WTC11 (cell line): ENCODE measurements at regions not wholly inside any gene's neighbourhood (a gene's known extent, or its start where the extent isn't known, plus 50 kb on each side); places are given as distances from the start of the nearest gene placed in this dataset.

Source experiments
- ATAC-seq: fragments of 200-7000 bp; cut with Tn5 transposase; 2 replicates; pipeline ENCODE4 v1.10.0; 2021; ENCODE audit warnings: mild to moderate bottlenecking, moderate library complexity
- CTCF ChIA-PET: fragments of 300-600 bp; sonication (Branson Sonifier 250); formaldehyde crosslinking; loops from one replicate; lab custom pipeline; 2021; ENCODE audit warnings: antibody characterized with exemption; lab: Charles Lee
- POLR2A ChIA-PET: fragments of 350-600 bp; sonication (Branson Sonifier 250); formaldehyde crosslinking; loops from one replicate; lab custom pipeline; 2021; ENCODE audit warnings: antibody characterized with exemption; lab: Charles Lee
- DNase-seq: peaks from one replicate; pipeline ENCODE4 v3.0.0; 2021; ENCODE audit warnings: low spot score
- H3K27ac Mint-ChIP-seq: 2 replicates; pipeline ENCODE4 v1.8.0; 2021; ENCODE audit warnings: mixed read lengths
- H3K27me3 Mint-ChIP-seq: 2 replicates; pipeline ENCODE4 v1.8.0; 2021; ENCODE audit warnings: low read depth, mild to moderate bottlenecking, moderate library complexity, mixed read lengths
- H3K36me3 Mint-ChIP-seq: 2 replicates; pipeline ENCODE4 v1.8.0; 2021; ENCODE audit warnings: mixed read lengths
- H3K4me1 Mint-ChIP-seq: 2 replicates; pipeline ENCODE4 v1.8.0; 2022; ENCODE audit warnings: mixed read lengths
- H3K4me3 Mint-ChIP-seq: 2 replicates; pipeline ENCODE4 v1.8.0; 2021; ENCODE audit warnings: mild to moderate bottlenecking, moderate library complexity, mixed read lengths
- H3K9me3 Mint-ChIP-seq: 2 replicates; pipeline ENCODE4 v1.8.0; 2021; ENCODE audit warnings: mixed read lengths
- ESRRA ChIP-seq: sonication (generic); formaldehyde crosslinking; IDR thresholded peaks from 2 replicates; pipeline ENCODE4 v1.8.1; 2022; ENCODE audit warnings: mild to moderate bottlenecking, missing genetic modification reagents, borderline replicate concordance
- ETV6 ChIP-seq: sonication (generic); formaldehyde crosslinking; IDR thresholded peaks from 2 replicates; pipeline ENCODE4 v1.8.1; 2022; ENCODE audit warnings: mild to moderate bottlenecking, missing genetic modification reagents
- JUN ChIP-seq: sonication (generic); formaldehyde crosslinking; IDR thresholded peaks from 2 replicates; pipeline ENCODE4 v1.8.0; 2023; ENCODE audit warnings: mild to moderate bottlenecking, missing genetic modification reagents
- KAT7 ChIP-seq: sonication (generic); formaldehyde crosslinking; IDR thresholded peaks from 2 replicates; pipeline ENCODE4 v1.8.1; 2023; ENCODE audit warnings: missing genetic modification reagents, mild to moderate bottlenecking, borderline replicate concordance
- PRRX2 ChIP-seq: fragments of 250-450 bp; sonication (Bioruptor Pico); IDR thresholded peaks from 2 replicates; pipeline ENCODE4 v1.8.0; 2021; ENCODE audit warnings: mild to moderate bottlenecking
- RORB ChIP-seq: fragments of 250-450 bp; sonication (Bioruptor Pico); IDR thresholded peaks from 2 replicates; pipeline ENCODE4 v1.9.0; 2021; ENCODE audit warnings: mild to moderate bottlenecking
- TEAD4 ChIP-seq: sonication (generic); formaldehyde crosslinking; IDR thresholded peaks from 2 replicates; pipeline ENCODE4 v1.8.0; 2022; ENCODE audit warnings: mild to moderate bottlenecking, missing genetic modification reagents
- ZBTB21 ChIP-seq: sonication (generic); formaldehyde crosslinking; IDR thresholded peaks from 2 replicates; pipeline ENCODE4 v1.8.1; 2023; ENCODE audit warnings: mild to moderate bottlenecking, missing genetic modification reagents, borderline replicate concordance
- ZNF263 ChIP-seq: sonication (generic); formaldehyde crosslinking; IDR thresholded peaks from 2 replicates; pipeline ENCODE4 v1.8.1; 2022; ENCODE audit warnings: low read depth, mild to moderate bottlenecking, moderate library complexity, missing genetic modification reagents
- TF ChIP-seq, protein P1 (sequence below): fragments of 250-450 bp; sonication (Bioruptor Pico); IDR thresholded peaks from 2 replicates; pipeline ENCODE4 v2.1.2; 2022; ENCODE audit warnings: mild to moderate bottlenecking, moderate library complexity
- TF ChIP-seq, protein P2 (sequence below): fragments of 250-450 bp; sonication (Bioruptor Pico); IDR thresholded peaks from 2 replicates; pipeline ENCODE4 v1.9.0; 2021; ENCODE audit warnings: mild to moderate bottlenecking
- TF ChIP-seq, protein P3 (sequence below): sonication (generic); formaldehyde crosslinking; IDR thresholded peaks from 2 replicates; pipeline ENCODE4 v1.8.0; 2023; ENCODE audit warnings: mild to moderate bottlenecking, missing genetic modification reagents
- TF ChIP-seq, protein P4 (sequence below): fragments of 250-450 bp; sonication (Bioruptor Pico); IDR thresholded peaks from 2 replicates; pipeline ENCODE4 v1.8.0; 2021; ENCODE audit warnings: mild to moderate bottlenecking
- TF ChIP-seq, protein P5 (sequence below): sonication (generic); formaldehyde crosslinking; IDR thresholded peaks from 2 replicates; pipeline ENCODE4 v1.8.0; 2022; ENCODE audit warnings: mild to moderate bottlenecking, missing genetic modification reagents
- TF ChIP-seq, protein P6 (sequence below): sonication (generic); formaldehyde crosslinking; IDR thresholded peaks from 2 replicates; pipeline ENCODE4 v1.8.1; 2022; ENCODE audit warnings: low read depth, mild to moderate bottlenecking, moderate library complexity, missing genetic modification reagents, borderline replicate concordance

DNA sequence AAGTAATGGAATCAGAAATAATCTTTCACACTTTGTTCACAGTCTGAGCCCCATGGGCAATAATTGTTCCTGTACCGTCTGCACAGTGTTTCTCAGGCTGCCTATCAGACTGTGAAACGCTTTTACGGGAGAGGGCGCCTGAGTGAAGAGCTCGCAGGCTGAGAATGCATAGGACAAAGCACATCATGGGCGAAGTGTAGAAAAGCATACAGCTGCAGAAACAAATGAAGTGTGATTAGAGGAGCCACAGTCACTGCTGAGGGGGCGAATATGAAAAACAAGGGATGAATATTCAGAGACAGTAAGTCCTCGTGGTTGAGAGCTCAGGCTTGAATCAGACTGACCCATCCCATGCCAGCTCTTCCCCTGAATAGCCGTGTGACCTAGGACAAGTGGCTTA lies 438.4 kb upstream of the DCN start:
- H3K9me3 Mint-ChIP-seq: peaks cover 23% of the 10 kb centered on the region
- CTCF ChIA-PET: interaction anchor here (0.8 kb wide), 1 partner anchor 239 kb away, joined by 4 read pairs; no protein-coding TSS in a partner anchor
- H3K27me3 Mint-ChIP-seq: no peaks in the 10 kb centered on the region
- 0 out of 2 replicates have a peak, but pooled peaks cover 2% of the 10 kb centered on the region for H3K36me3 Mint-ChIP-seq
- ATAC-seq: peak; percentile 50
- DNase-seq: no peak
- no peak overlapping the region for H3K27ac Mint-ChIP-seq
- TF ChIP-seq KAT7 (no peak), RORB (CRISPR knock-in tag) (no peak), ZNF263 (CRISPR knock-in tag) (no peak), ZBTB21 (no peak), ETV6 (CRISPR knock-in tag) (no peak), PRRX2 (CRISPR knock-in tag) (no peak), TEAD4 (no peak), ESRRA (no peak)
- TF ChIP-seq, protein P1, sequence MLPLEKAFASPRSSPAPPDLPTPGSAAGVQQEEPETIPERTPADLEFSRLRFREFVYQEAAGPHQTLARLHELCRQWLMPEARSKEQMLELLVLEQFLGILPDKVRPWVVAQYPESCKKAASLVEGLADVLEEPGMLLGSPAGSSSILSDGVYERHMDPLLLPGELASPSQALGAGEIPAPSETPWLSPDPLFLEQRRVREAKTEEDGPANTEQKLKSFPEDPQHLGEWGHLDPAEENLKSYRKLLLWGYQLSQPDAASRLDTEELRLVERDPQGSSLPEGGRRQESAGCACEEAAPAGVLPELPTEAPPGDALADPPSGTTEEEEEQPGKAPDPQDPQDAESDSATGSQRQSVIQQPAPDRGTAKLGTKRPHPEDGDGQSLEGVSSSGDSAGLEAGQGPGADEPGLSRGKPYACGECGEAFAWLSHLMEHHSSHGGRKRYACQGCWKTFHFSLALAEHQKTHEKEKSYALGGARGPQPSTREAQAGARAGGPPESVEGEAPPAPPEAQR (CRISPR knock-in tag): no peak
- TF ChIP-seq, protein P2, sequence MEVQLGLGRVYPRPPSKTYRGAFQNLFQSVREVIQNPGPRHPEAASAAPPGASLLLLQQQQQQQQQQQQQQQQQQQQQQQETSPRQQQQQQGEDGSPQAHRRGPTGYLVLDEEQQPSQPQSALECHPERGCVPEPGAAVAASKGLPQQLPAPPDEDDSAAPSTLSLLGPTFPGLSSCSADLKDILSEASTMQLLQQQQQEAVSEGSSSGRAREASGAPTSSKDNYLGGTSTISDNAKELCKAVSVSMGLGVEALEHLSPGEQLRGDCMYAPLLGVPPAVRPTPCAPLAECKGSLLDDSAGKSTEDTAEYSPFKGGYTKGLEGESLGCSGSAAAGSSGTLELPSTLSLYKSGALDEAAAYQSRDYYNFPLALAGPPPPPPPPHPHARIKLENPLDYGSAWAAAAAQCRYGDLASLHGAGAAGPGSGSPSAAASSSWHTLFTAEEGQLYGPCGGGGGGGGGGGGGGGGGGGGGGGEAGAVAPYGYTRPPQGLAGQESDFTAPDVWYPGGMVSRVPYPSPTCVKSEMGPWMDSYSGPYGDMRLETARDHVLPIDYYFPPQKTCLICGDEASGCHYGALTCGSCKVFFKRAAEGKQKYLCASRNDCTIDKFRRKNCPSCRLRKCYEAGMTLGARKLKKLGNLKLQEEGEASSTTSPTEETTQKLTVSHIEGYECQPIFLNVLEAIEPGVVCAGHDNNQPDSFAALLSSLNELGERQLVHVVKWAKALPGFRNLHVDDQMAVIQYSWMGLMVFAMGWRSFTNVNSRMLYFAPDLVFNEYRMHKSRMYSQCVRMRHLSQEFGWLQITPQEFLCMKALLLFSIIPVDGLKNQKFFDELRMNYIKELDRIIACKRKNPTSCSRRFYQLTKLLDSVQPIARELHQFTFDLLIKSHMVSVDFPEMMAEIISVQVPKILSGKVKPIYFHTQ: no peak
- TF ChIP-seq, protein P3, sequence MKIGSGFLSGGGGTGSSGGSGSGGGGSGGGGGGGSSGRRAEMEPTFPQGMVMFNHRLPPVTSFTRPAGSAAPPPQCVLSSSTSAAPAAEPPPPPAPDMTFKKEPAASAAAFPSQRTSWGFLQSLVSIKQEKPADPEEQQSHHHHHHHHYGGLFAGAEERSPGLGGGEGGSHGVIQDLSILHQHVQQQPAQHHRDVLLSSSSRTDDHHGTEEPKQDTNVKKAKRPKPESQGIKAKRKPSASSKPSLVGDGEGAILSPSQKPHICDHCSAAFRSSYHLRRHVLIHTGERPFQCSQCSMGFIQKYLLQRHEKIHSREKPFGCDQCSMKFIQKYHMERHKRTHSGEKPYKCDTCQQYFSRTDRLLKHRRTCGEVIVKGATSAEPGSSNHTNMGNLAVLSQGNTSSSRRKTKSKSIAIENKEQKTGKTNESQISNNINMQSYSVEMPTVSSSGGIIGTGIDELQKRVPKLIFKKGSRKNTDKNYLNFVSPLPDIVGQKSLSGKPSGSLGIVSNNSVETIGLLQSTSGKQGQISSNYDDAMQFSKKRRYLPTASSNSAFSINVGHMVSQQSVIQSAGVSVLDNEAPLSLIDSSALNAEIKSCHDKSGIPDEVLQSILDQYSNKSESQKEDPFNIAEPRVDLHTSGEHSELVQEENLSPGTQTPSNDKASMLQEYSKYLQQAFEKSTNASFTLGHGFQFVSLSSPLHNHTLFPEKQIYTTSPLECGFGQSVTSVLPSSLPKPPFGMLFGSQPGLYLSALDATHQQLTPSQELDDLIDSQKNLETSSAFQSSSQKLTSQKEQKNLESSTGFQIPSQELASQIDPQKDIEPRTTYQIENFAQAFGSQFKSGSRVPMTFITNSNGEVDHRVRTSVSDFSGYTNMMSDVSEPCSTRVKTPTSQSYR (CRISPR knock-in tag): no peak
- TF ChIP-seq, all 79 proteins: peak for 0
- Mint-ChIP-seq H3K4me1 (peaks cover 14% of the 10 kb centered on the region), H3K4me3 (no peak overlapping the region)
- POLR2A ChIA-PET: no interaction called here

DNA sequence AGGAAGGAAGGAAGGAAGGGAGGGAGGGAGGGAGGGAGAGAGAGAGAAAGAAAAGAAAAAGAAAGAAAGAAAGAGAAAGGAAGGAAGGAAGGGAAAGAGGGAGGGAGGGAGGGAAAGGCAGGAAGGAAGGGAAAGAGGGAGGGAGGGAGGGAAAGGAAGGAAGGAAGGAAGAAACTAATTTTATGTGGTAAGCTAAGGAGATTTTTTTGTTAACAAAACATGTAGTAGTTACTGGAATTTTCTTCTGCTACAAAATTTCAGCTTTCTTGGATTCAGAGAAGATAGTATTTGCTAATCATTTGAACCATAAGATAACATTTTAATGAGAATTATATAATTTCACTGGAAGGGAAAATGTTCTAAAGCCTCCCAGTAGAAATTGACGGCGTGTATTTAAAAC lies 437.8 kb upstream of the DCN start:
- CTCF ChIA-PET: no interaction called here

More for the DNA sequence above, 437.8 kb upstream of the DCN start:
- ATAC-seq: no peak
- TF ChIP-seq, protein P4, sequence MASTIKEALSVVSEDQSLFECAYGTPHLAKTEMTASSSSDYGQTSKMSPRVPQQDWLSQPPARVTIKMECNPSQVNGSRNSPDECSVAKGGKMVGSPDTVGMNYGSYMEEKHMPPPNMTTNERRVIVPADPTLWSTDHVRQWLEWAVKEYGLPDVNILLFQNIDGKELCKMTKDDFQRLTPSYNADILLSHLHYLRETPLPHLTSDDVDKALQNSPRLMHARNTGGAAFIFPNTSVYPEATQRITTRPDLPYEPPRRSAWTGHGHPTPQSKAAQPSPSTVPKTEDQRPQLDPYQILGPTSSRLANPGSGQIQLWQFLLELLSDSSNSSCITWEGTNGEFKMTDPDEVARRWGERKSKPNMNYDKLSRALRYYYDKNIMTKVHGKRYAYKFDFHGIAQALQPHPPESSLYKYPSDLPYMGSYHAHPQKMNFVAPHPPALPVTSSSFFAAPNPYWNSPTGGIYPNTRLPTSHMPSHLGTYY (CRISPR knock-in tag): no peak
- TF ChIP-seq JUN: no peak
- TF ChIP-seq, protein P5, sequence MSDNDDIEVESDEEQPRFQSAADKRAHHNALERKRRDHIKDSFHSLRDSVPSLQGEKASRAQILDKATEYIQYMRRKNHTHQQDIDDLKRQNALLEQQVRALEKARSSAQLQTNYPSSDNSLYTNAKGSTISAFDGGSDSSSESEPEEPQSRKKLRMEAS (CRISPR knock-in tag): no peak
- TF ChIP-seq, protein P6, sequence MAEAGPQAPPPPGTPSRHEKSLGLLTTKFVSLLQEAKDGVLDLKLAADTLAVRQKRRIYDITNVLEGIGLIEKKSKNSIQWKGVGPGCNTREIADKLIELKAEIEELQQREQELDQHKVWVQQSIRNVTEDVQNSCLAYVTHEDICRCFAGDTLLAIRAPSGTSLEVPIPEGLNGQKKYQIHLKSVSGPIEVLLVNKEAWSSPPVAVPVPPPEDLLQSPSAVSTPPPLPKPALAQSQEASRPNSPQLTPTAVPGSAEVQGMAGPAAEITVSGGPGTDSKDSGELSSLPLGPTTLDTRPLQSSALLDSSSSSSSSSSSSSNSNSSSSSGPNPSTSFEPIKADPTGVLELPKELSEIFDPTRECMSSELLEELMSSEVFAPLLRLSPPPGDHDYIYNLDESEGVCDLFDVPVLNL (CRISPR knock-in tag): no peak
- no peak for DNase-seq
- Mint-ChIP-seq H3K27ac (no peak overlapping the region), H3K9me3 (peaks cover 21% of the 10 kb centered on the region), H3K4me3 (no peak overlapping the region), H3K36me3 (no peaks in the 10 kb centered on the region), H3K27me3 (no peaks in the 10 kb centered on the region), H3K4me1 (peaks cover 14% of the 10 kb centered on the region)
- POLR2A ChIA-PET: no interaction called here
